ENCODE measurements at regions not wholly inside any gene's neighbourhood (a gene's known extent, or its start where the extent isn't known, plus 50 kb on each side); places are given as distances from the start of the nearest gene placed in this dataset.
A peak's percentile ranks its signal among the peaks of the same experiment; 100 is the strongest.

DNA sequence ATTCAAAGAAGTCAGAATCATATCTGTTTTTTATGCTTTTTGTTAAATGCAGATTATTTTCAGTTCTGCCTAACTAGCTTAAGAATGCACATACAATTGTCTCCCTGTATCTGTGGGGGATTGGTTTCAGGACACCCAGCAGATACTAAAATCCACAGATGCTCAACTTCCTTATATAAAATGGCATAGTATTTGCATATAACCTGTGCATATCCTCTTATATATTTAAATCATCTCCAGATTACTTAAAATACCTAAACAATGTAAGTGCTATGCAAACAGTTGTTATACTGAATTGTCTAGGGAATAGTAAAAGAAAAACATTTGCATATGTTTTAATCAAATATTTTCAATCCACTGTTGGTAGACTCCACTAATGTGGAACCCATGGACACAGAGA is 279.4 kb downstream of the TMA16 start:
- no peak for DNase-seq

DNA sequence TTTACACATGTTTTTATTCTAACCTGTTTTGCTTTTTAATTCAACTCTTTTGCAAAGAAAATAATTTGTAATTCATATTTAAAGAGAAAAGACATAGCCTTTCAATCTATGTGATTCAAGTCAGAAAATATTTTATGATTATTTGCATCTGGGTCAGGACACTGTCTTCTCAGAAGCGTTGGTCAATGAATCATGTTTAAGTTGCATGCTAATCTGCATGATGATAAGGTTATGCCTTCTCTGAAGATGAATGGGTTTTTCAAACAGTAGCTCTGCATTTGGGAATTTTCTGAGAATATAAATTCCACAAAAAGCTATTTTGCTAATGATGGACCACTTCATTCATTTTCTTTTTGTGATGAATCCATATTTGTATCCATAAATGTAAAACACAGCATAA is 282.5 kb downstream of the TMA16 start:
- DNase-seq = no peak

GRCh38 chr4:163781726-163782125 is 287.2 kb downstream of the TMA16 start:
- no peak for DNase-seq

- DNase-seq = no peak
Measured at GRCh38 chr4:163790231-163790630, 295.7 kb downstream of the TMA16 start.

DNA sequence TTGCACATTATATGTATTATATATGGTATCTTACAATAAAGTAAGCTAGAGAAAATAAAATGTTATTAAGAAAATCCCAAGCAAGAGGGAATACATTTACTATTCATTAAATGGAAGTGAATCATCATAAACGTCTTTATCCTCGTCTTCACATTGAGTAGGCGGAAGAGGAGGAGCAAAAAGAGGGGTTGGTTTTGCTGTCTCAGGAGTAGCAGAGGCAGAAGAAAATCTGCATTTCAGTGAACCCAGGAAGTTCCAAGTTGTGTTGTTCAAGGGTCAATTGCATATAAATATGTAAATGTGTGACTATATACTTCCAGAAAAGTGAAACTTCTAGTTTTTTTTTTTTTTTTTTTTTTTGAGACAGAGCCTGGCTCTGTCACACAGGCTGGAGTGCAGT is 301.4 kb downstream of the TMA16 start:
- DNase-seq = no peak

DNA sequence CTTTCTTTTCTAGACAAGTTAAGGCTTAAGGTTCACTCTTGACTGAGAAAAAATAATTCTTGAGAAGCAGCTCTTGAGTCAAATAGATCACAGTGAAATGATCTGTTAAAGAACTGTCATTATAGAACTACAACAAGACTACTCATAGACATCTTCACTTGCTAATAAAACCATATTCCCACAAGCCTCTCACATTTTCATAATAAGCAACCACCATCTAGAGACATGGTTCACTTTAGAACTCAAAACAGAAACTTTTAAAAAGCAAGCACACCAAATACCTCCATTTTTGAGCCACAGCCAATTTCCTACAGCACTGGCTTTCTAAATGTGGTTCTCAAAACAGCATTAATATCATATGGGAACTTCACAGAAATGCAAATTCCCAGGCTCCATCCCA is 309.5 kb downstream of the TMA16 start:
- no peak for DNase-seq

- no peak for DNase-seq
Measured at GRCh38 chr4:163806653-163807052, 312.2 kb downstream of the TMA16 start.

DNA sequence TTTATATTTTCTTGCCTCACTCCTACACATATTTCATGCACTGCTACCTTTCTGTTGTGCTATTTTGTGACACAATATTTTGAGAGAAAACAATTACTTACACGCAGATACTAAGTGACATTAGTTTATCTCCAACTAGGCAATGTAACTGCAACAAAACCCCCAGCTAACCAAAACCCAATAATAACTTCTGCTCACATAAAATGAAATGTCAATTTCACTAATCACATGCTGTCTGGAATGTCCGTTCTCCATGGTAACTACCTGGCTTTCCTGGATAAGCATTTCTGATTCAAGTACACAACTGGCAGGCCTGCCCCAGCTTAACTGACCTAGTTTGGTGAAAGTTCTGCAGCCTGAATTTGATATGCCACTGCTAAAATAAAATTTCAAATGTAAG is 313.5 kb downstream of the TMA16 start:
- no peak for DNase-seq

GRCh38 chr4:163810755-163811154 is 316.3 kb downstream of the TMA16 start:
- no peak for DNase-seq

- DNase-seq = peak; percentile 44
Measured at GRCh38 chr4:163815776-163816175, 321.3 kb downstream of the TMA16 start.

DNA sequence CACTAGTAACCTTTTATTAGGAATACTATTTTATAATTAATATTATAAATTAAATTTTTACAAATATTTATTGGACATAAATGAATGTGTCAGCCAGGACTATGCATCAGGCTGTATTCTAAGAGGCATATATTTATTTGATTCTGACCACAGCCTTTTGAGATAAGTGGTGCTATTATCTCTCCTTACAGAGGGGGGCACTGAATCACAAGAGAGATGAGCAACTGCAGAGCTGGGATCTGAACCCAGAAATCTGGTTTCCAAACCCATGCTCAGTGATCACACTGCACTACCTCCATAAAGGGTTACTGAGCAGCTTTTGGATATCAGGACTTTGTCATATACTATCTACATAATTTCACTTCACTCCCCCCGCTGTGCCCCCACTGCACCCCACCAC is 322.0 kb downstream of the TMA16 start:
- DNase-seq = peak; percentile 57

GRCh38 chr4:163818673-163819072 is 324.2 kb downstream of the TMA16 start:
- no peak for DNase-seq

DNA sequence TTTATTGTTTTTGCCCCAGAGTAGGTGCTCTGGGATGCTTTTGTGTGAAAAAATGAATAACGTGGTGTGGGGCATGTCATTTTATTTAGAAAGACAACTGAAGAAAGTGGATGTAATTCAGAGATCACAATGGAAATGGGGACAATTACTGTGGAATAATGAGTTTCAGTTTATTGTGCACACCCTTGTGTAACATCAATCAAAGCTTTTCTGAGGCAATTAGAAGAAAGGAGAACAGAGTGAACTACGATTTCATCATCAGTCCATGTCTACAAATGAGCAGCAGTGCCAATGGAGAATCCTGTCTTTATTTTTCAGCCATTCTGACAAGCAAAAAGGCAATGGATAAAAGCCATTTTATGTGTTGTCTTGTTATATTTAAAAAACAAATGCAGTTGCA is 339.2 kb downstream of the TMA16 start:
- peak; percentile 47 for DNase-seq

GRCh38 chr4:163846008-163846407 is 351.5 kb downstream of the TMA16 start:
- no peak for DNase-seq

- DNase-seq = no peak
Measured at GRCh38 chr4:163852246-163852645, 357.8 kb downstream of the TMA16 start.

DNA sequence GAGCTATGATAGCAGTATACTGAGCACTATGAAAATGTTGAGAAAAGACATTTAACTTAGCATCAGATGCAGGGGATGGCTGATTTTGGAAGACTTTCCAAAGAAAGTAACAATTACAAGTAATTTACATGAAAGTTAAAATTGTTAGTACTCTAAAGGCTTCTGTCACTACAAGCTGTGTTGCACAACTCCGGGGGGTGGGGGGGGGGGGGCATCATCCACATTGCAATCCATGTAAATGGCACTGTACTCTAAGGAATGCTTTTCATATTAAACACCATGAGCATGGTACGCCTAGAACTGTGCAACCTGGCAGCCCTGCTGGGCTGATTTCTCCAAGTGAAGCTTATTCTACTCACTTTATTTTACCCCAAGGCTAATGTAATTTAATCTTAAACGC is 363.4 kb downstream of the TMA16 start:
- DNase-seq = no peak

DNA sequence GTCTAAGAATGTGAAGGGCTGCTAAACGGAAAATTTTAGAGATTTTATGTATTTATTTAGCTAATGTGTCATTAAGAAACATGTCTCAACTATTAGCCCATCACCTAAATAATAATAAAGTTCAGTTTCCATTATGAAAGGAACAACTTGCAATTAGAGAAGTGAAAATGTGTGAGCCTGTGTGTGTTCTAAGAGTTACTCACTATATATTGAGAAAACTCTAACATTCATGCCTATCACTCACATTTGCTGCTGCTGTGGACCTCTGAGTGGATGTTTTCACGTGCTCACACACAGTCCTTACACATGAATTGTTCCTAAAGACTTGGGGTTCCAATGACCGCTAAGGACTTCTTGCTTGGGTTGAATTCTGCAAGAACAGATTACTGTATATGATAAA is 364.0 kb downstream of the TMA16 start:
- DNase-seq = no peak

GRCh38 chr4:163863082-163863481 is 368.6 kb downstream of the TMA16 start:
- DNase-seq = no peak

GRCh38 chr4:163865010-163865409 is 370.5 kb downstream of the TMA16 start:
- peak; percentile 41 for DNase-seq

- peak; percentile 70 for DNase-seq
Measured at GRCh38 chr4:163866728-163867315, 372.3 kb downstream of the TMA16 start.

GRCh38 chr4:163868445-163868844 is 374.0 kb downstream of the TMA16 start:
- no peak for DNase-seq

DNA sequence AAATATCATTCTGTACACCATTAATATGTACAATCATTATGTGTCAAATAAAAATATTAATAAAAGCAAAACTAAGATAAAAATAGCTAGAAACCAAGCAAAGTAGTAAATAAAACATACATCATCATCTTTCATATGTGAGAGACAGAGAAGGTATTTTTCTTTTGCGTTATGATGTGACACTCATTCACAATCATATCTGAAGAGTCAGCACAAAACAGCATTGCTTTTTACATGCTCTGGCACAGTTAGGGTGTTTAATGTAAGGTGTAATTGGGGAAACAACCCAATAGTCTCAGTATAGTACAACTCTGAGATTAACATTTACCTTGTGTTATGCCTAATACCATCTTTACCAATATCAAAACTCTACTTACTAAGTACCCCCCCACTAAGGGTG is 376.6 kb downstream of the TMA16 start:
- no peak for DNase-seq

DNA sequence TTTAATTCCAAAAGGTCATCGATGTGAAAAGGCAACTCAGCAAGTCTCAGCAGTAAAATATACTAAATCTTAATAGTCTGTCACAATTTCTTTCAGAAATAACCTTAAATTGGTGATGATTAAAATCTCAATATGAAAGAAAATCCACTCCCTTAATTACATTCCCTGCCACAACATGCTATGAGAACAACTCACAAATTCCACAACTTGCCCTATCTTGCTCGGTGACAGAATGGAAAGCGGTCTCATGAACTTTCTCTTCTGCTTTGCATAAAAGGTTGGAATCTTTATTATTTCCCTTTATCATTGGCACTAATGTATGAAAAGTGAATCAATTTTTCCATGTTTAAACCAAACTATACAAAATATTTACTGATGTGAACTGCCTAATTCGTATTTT is 380.8 kb downstream of the TMA16 start:
- no peak for DNase-seq

GRCh38 chr4:163878336-163879121 is 384.0 kb downstream of the TMA16 start:
- no peak for DNase-seq

DNA sequence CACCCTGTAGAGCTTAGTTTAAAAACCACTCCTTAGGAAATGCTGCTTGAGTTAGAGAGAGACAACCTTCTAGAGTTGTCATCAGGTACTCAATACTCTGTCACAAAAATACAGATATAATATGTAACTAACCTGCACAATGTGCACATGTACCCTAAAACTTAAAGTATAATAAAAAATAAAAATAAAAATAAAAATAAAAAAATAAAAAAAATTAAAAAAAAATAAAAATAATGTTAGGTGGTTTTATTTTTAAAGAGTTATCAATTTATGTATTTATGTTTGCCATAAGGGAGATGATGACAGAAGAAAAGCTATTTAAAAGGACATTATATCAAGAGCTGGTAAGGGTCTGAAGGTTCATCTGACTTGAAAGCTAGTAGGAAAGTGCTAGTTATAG is 397.9 kb downstream of the TMA16 start:
- no peak for DNase-seq

All from OCI-M1 (cell line).